ENCODE measurements at regions not wholly inside any gene's neighbourhood (a gene's known extent, or its start where the extent isn't known, plus 50 kb on each side); places are given as distances from the start of the nearest gene placed in this dataset.

DNA sequence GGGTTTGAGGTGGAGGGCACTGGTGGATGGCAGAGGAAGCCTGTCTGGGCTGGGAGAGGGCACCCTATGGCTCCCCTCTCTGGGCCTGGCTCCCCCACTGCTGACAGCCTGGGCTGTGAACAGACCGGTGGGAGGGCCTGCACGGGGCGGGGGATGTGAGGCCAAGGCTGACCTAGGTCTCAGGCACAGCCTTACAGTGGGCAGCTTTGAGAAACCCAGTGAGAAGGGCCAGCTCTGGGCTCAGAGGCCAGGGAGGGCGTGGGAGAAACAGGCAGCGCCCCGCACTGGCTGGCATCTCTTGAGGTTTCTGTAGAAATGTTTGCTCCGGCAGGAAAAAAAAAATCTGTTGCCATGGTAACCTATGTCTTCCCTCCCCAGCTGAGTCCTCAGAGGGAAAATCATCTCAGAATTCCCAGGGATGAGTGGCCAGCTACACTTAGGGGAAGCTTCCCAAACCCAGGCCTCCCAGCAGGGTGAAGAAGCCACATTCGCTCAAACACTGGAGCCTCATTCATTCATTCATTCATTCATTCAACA lies 71.7 kb upstream of the TAF1B start:
- Histone ChIP-seq H3K14ac (ENCODE audit: low read length in 2 of 2) (peak overlapping the region in 1 of 2 experiments; percentile 2), H3K4me1 (ENCODE audit: control insufficient read depth, insufficient read depth, low read depth, low read length) (peaks cover 32% of the 10 kb centered on the region), H4K91ac (ENCODE audit: low read length) (peak overlapping the region; percentile 43), H2BK5ac (ENCODE audit: low read depth, low read length, poor library complexity, severe bottlenecking) (no peak overlapping the region), H3K27ac (ENCODE audit: low read length, poor library complexity, severe bottlenecking) (no peak overlapping the region), H3K4me3 (ENCODE audit: insufficient read depth in 1 of 2, low read depth in 1 of 2, low read length in 2 of 2) (no peak overlapping the region), H3K4ac (ENCODE audit: low read depth in 1 of 2, low read length in 2 of 2) (no peak overlapping the region), H3K79me1 (replicated peaks; ENCODE audit: low read length, poor library complexity, severe bottlenecking) (no peaks in the 10 kb centered on the region), H2AFZ (ENCODE audit: low read depth, low read length) (no peak overlapping the region), H3K23ac (ENCODE audit: low read length in 2 of 2) (no peak overlapping the region), H4K8ac (ENCODE audit: low read length) (no peak overlapping the region), H2BK12ac (ENCODE audit: low read length in 2 of 2) (peak overlapping the region in 1 of 2 experiments; percentile 17), H2AK5ac (ENCODE audit: low read length, severe bottlenecking) (peak overlapping the region; percentile 28), H3K36me3 (ENCODE audit: control insufficient read depth in 1 of 2, insufficient read depth in 2 of 2, low read depth in 1 of 2, low read length in 2 of 2) (no peaks in the 10 kb centered on the region), H3K18ac (ENCODE audit: low read depth in 1 of 2, low read length in 2 of 2) (no peak overlapping the region), H2BK15ac (ENCODE audit: low read depth, poor library complexity, severe bottlenecking) (peak overlapping the region; percentile 31), H3K4me2 (ENCODE audit: low read length, poor library complexity, severe bottlenecking) (no peak overlapping the region), H3K9me3 (ENCODE audit: control insufficient read depth, low read length) (no peaks in the 10 kb centered on the region), H2BK120ac (ENCODE audit: low read depth, low read length) (peak overlapping the region; percentile 23), H3K27me3 (ENCODE audit: control insufficient read depth in 1 of 2, insufficient read depth in 1 of 2, low read length in 2 of 2) (no peaks in the 10 kb centered on the region), H3K9ac (ENCODE audit: low read length) (peak overlapping the region; percentile 57)
- DNase-seq = peak; percentile 57
- WGBS = 73% methylated on average over 8 of the region's 8 CpGs

DNA sequence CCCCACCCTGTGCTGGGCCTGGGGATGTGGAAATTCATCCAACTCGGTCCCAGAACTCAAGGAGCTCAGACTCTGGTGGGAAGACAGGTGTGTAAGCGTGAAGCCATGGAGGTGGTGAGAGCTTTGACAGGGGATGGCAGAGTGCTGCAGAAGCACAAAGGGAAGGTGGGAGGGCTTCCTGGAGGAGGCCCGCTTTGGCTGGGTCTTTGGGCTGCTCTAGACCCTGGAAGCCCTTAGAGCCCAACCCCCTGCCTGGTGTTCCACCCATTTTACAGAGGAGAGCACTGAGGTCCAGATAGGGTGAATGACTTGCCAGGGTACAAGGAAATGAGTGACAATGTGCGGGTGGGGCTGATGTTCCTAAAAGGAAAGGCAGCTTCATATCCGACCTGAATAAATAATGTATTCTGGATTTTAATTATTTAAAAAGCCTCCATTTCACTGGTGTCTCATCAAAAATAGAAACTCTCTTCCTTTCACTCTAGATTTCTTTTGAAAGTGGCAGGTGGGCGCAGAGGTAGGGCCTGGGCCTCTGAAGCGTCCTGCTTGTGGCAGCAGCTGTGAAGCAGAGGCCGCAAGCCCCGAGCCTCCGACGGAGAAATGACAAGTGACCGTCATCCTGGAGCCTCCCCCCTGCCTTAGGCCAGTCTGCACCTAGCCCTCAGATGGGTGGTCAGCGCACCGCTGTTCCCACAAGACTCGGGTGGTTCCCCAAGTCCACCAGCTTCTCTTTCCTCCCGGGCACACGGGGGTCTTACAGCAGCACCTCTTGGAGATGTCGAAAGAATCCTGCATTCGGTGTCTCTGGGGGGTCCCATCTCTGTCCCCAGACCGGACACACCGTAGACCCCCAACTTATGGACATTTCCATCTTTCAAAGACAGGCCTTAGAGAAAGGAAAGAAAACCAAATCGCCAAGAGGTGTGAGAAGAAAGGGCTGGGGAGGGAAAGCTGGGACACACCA lies 71.0 kb upstream of the TAF1B start:
- Histone ChIP-seq H3K27me3 (ENCODE audit: control insufficient read depth in 1 of 2, insufficient read depth in 1 of 2, low read length in 2 of 2) (no peaks in the 10 kb centered on the region), H3K4me3 (ENCODE audit: insufficient read depth in 1 of 2, low read depth in 1 of 2, low read length in 2 of 2) (no peak overlapping the region), H3K9me3 (ENCODE audit: control insufficient read depth, low read length) (no peaks in the 10 kb centered on the region), H2BK12ac (ENCODE audit: low read length in 2 of 2) (no peak overlapping the region), H3K4me1 (ENCODE audit: control insufficient read depth, insufficient read depth, low read depth, low read length) (peaks cover 32% of the 10 kb centered on the region), H3K4me2 (ENCODE audit: low read length, poor library complexity, severe bottlenecking) (no peak overlapping the region), H2BK15ac (ENCODE audit: low read depth, poor library complexity, severe bottlenecking) (no peak overlapping the region), H3K4ac (ENCODE audit: low read depth in 1 of 2, low read length in 2 of 2) (no peak overlapping the region), H3K79me1 (replicated peaks; ENCODE audit: low read length, poor library complexity, severe bottlenecking) (no peaks in the 10 kb centered on the region), H4K8ac (ENCODE audit: low read length) (no peak overlapping the region), H3K36me3 (ENCODE audit: control insufficient read depth in 1 of 2, insufficient read depth in 2 of 2, low read depth in 1 of 2, low read length in 2 of 2) (no peaks in the 10 kb centered on the region), H2BK120ac (ENCODE audit: low read depth, low read length) (no peak overlapping the region), H3K9ac (ENCODE audit: low read length) (peak overlapping the region; percentile 57), H4K91ac (ENCODE audit: low read length) (no peak overlapping the region), H2BK5ac (ENCODE audit: low read depth, low read length, poor library complexity, severe bottlenecking) (no peak overlapping the region), H3K14ac (ENCODE audit: low read length in 2 of 2) (no peak overlapping the region), H3K27ac (ENCODE audit: low read length, poor library complexity, severe bottlenecking) (no peak overlapping the region), H2AK5ac (ENCODE audit: low read length, severe bottlenecking) (no peak overlapping the region), H2AFZ (ENCODE audit: low read depth, low read length) (no peak overlapping the region), H3K18ac (ENCODE audit: low read depth in 1 of 2, low read length in 2 of 2) (no peak overlapping the region), H3K23ac (ENCODE audit: low read length in 2 of 2) (no peak overlapping the region)
- WGBS = 98% methylated on average over 17 of the region's 22 CpGs
- DNase-seq = no peak

DNA sequence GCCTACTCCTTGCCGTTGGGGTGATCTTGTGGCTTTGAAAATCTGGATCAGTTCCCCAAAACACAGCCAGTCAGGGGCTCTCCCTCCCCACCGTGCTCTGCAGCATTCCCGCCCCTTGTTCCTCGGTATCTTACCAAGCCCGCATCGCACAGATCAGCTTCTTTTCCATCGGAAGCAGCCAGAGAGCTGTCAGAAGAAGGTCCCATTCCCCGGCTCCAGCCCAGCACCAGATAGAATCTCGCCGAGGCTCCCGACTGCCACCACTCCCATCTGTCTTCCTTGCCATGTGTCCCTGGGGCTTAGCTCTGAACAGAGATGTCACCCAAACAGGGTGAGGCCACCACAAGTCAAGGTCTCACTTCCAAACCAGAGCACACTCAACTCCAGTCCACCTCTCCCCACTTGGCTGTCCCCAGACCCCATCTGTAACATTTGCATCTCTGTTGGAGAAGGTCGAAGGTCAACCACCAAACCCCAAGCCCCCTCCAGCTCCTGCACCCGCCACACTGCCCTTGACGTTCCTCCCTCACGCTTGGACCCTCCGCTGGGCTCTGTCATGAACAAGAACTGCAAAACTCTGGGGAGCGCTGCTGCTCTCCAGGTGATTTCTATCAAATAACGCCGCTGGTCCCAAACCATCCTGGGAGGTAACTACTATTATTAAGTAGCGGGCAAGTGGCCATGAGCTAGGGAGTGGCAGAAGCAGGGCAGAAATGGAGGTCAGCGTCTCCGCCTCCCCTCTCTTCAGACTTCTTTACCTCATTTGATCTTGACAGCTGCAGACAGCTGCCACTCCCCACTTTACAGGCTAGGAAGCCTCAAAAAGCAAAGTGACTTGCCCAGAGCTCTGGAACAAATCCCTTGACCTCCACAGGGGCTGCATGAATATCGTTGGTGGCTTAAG lies 70.0 kb upstream of the TAF1B start:
- H3K18ac ChIP-seq (ENCODE audit: low read depth in 1 of 2, low read length in 2 of 2) = no peak overlapping the region
- H3K4ac ChIP-seq (ENCODE audit: low read depth in 1 of 2, low read length in 2 of 2) = no peak overlapping the region
- no peaks in the 10 kb centered on the region for H3K36me3 ChIP-seq (ENCODE audit: control insufficient read depth in 1 of 2, insufficient read depth in 2 of 2, low read depth in 1 of 2, low read length in 2 of 2)
- no peak overlapping the region for H3K23ac ChIP-seq (ENCODE audit: low read length in 2 of 2)
- peaks cover 32% of the 10 kb centered on the region for H3K4me1 ChIP-seq (ENCODE audit: control insufficient read depth, insufficient read depth, low read depth, low read length)
- peak overlapping the region; percentile 41 for H2BK15ac ChIP-seq (ENCODE audit: low read depth, poor library complexity, severe bottlenecking)
- H3K14ac ChIP-seq (ENCODE audit: low read length in 2 of 2) = no peak overlapping the region
- no peak overlapping the region for H2AK5ac ChIP-seq (ENCODE audit: low read length, severe bottlenecking)
- H2BK12ac ChIP-seq (ENCODE audit: low read length in 2 of 2) = no peak overlapping the region
- H3K9me3 ChIP-seq (ENCODE audit: control insufficient read depth, low read length) = no peaks in the 10 kb centered on the region
- no peaks in the 10 kb centered on the region for H3K79me1 ChIP-seq (replicated peaks; ENCODE audit: low read length, poor library complexity, severe bottlenecking)
- H2BK5ac ChIP-seq (ENCODE audit: low read depth, low read length, poor library complexity, severe bottlenecking) = no peak overlapping the region
- H3K9ac ChIP-seq (ENCODE audit: low read length) = no peak overlapping the region
- no peaks in the 10 kb centered on the region for H3K27me3 ChIP-seq (ENCODE audit: control insufficient read depth in 1 of 2, insufficient read depth in 1 of 2, low read length in 2 of 2)
- no peak overlapping the region for H2AFZ ChIP-seq (ENCODE audit: low read depth, low read length)
- H3K27ac ChIP-seq (ENCODE audit: low read length, poor library complexity, severe bottlenecking) = no peak overlapping the region
- no peak overlapping the region for H3K4me3 ChIP-seq (ENCODE audit: insufficient read depth in 1 of 2, low read depth in 1 of 2, low read length in 2 of 2)
- H3K4me2 ChIP-seq (ENCODE audit: low read length, poor library complexity, severe bottlenecking) = no peak overlapping the region
- DNase-seq = no peak
- no peak overlapping the region for H2BK120ac ChIP-seq (ENCODE audit: low read depth, low read length)
- no peak overlapping the region for H4K8ac ChIP-seq (ENCODE audit: low read length)
- 88% methylated on average over 23 of the region's 23 CpGs for WGBS
- H4K91ac ChIP-seq (ENCODE audit: low read length) = no peak overlapping the region

DNA sequence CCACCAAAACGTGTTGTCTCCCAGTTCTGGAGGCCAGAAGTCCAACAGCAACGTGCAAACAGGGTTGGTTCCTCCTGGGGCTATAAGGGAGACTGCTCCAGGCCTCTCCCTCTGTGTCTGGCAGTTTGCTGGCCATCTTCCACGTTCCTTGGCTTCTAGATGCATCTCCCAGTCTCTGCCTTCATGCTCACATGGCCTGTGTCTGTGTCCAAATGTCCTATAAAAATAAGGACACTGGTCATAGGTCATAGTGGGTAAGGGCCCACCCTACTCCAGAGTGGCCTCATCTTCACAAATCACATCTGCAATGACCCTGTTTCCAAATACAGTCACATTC lies 69.4 kb upstream of the TAF1B start:
- Histone ChIP-seq H2BK120ac (ENCODE audit: low read depth, low read length) (no peak overlapping the region), H3K14ac (ENCODE audit: low read length in 2 of 2) (no peak overlapping the region), H3K18ac (ENCODE audit: low read depth in 1 of 2, low read length in 2 of 2) (no peak overlapping the region), H3K27me3 (ENCODE audit: control insufficient read depth in 1 of 2, insufficient read depth in 1 of 2, low read length in 2 of 2) (no peaks in the 10 kb centered on the region), H2AFZ (ENCODE audit: low read depth, low read length) (no peak overlapping the region), H3K4me1 (ENCODE audit: control insufficient read depth, insufficient read depth, low read depth, low read length) (peaks cover 26% of the 10 kb centered on the region), H4K91ac (ENCODE audit: low read length) (no peak overlapping the region), H2BK15ac (ENCODE audit: low read depth, poor library complexity, severe bottlenecking) (peak overlapping the region; percentile 23), H2AK5ac (ENCODE audit: low read length, severe bottlenecking) (no peak overlapping the region), H4K8ac (ENCODE audit: low read length) (no peak overlapping the region), H3K23ac (ENCODE audit: low read length in 2 of 2) (no peak overlapping the region), H2BK12ac (ENCODE audit: low read length in 2 of 2) (no peak overlapping the region), H3K9ac (ENCODE audit: low read length) (no peak overlapping the region), H2BK5ac (ENCODE audit: low read depth, low read length, poor library complexity, severe bottlenecking) (no peak overlapping the region), H3K9me3 (ENCODE audit: control insufficient read depth, low read length) (no peaks in the 10 kb centered on the region), H3K4ac (ENCODE audit: low read depth in 1 of 2, low read length in 2 of 2) (no peak overlapping the region), H3K4me3 (ENCODE audit: insufficient read depth in 1 of 2, low read depth in 1 of 2, low read length in 2 of 2) (no peak overlapping the region), H3K79me1 (replicated peaks; ENCODE audit: low read length, poor library complexity, severe bottlenecking) (no peaks in the 10 kb centered on the region), H3K27ac (ENCODE audit: low read length, poor library complexity, severe bottlenecking) (no peak overlapping the region), H3K4me2 (ENCODE audit: low read length, poor library complexity, severe bottlenecking) (no peak overlapping the region), H3K36me3 (ENCODE audit: control insufficient read depth in 1 of 2, insufficient read depth in 2 of 2, low read depth in 1 of 2, low read length in 2 of 2) (no peaks in the 10 kb centered on the region)
- DNase-seq = no peak
- 58% methylated on average over 3 of the region's 3 CpGs for WGBS
